Keratinocyte (primary cell): ENCODE measurements at regions not wholly inside any gene's neighbourhood (a gene's known extent, or its start where the extent isn't known, plus 50 kb on each side); places are given as distances from the start of the nearest gene placed in this dataset.

Source experiments
- EZH2 ChIP-seq: IDR thresholded peaks from one replicate; pipeline ENCODE4 v1.6.1; 2012; ENCODE audit warnings: inconsistent platforms, mild to moderate bottlenecking, low read length, moderate library complexity
- TF ChIP-seq, protein P1 (sequence below), 3 experiments: IDR thresholded peaks in 1 of 3; conservative IDR thresholded peaks in 1 of 3; optimal IDR thresholded peaks in 1 of 3; 2 replicates in 2 of 3; 3 replicates in 1 of 3; pipeline versions ENCODE3 to v1.5.1; 2011; ENCODE audit warnings: low read length in 3 of 3, mild to moderate bottlenecking in 3 of 3, moderate library complexity in 2 of 3, control low read depth in 1 of 3, inconsistent platforms in 1 of 3; ENCODE audit not compliant: insufficient read depth in 2 of 3; ENCODE audit errors: extremely low read depth in 1 of 3

DNA sequence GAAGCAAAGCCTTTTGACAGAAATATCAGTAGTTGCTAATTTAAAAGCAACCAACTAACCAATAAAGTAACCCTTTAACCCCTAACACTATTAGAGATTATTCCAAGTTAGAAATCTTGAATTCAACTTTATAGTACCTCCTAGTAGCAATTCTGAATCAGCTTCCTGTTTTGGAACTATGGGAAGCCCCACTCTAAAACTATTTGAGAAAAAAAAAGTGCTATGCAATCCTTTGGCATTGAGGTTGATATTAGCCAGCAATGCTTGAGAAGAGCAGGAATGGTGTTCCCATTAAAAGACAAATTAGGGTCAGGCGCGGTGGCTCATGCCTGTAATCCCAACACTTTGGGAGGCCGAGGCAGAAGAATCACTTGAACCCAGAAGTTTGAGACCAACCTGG, 306.2 kb upstream of the ZFP64 start:
- no peak for TF ChIP-seq EZH2
- TF ChIP-seq, protein P1, sequence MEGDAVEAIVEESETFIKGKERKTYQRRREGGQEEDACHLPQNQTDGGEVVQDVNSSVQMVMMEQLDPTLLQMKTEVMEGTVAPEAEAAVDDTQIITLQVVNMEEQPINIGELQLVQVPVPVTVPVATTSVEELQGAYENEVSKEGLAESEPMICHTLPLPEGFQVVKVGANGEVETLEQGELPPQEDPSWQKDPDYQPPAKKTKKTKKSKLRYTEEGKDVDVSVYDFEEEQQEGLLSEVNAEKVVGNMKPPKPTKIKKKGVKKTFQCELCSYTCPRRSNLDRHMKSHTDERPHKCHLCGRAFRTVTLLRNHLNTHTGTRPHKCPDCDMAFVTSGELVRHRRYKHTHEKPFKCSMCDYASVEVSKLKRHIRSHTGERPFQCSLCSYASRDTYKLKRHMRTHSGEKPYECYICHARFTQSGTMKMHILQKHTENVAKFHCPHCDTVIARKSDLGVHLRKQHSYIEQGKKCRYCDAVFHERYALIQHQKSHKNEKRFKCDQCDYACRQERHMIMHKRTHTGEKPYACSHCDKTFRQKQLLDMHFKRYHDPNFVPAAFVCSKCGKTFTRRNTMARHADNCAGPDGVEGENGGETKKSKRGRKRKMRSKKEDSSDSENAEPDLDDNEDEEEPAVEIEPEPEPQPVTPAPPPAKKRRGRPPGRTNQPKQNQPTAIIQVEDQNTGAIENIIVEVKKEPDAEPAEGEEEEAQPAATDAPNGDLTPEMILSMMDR (optimal IDR thresholded peaks at IDR 0.05 in 1 of 3, IDR thresholded peaks at IDR 0.05 in 1 of 3, conservative IDR thresholded peaks at IDR 0.05 in 1 of 3; ENCODE audit: extremely low read depth in 1 of 3, insufficient read depth in 2 of 3, low read length in 3 of 3): no peak
